Left colon (tissue), 2 donors: ENCODE measurements at regions not wholly inside any gene's neighbourhood (a gene's known extent, or its start where the extent isn't known, plus 50 kb on each side); places are given as distances from the start of the nearest gene placed in this dataset.

Experiments
- ATAC-seq: fragments of 200-7000 bp; cut with Tn5 transposase; one replicate; pipeline ENCODE4 v1.9.1; 2020; ENCODE audit warnings: mild to moderate bottlenecking, moderate library complexity
- DNase-seq, 2 donors: peaks; one replicate each; pipeline ENCODE4 v3.0.0-alpha.2; 2020
- intact Hi-C, 2 donors: fragments of 100-400 bp; cut with DNase I in 1 of 2; cut with micrococcal nuclease in 1 of 2; formaldehyde crosslinking; loops; one replicate each; pipeline versions ENCODE4 v1.11.2 to v1.14.0; 2022; cut with DNase I, micrococcal nuclease
- donor health status: DM: no; HTN: no; CAD: no.
- donor health status: DM: yes; HTN: yes; CAD: no.

GRCh38 chr5:8478326-8478725, 609.4 kb downstream of the MTRR start:
- intact Hi-C loops: no loop called here
- DNase-seq (no peak), ATAC-seq (no peak)

DNA sequence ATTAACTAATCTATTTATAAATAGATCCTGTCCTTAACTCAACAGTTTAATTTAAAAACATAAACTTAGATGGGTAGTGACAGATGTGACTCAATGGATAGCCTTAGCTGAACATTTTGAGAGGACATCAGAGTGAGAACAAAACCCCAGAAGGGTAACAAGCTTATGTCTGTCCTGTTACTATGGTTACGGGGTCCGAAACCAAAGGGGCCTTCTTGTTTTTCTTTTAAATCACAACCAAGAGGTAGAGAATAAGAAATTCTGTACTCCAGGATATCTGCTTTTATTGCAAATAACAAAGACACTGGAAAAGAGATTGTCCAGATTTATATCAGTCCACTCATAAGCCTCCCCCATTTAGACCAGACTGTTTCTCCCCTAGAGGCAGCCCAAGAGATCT, 612.1 kb downstream of the MTRR start:
- intact Hi-C loops: no loop called here
- ATAC-seq (no peak), DNase-seq (no peak)

DNA sequence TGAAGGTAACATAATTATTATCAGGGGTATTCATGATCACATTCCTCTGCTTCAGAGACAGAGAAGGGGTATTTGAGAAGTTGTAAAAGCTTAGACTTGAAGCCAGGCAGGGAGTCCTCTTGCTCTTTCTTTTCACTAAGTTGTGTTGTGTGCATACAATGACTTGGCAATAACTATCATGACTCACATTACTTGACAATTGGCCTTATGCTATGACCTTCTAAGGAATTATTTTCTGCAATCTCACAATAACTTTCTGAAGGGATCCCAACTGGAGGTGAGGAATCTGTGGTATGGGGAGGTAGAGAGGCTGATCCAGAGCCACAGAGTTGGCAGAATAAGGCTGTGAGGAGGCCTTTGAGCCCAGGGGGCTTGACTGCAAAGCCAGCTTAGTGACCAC, 622.3 kb downstream of the MTRR start:
- intact Hi-C loops: no loop called here
- DNase-seq (no peak), ATAC-seq (no peak)

GRCh38 chr5:8493176-8493575, 624.2 kb downstream of the MTRR start:
- intact Hi-C loops: no loop called here
- ATAC-seq (no peak), DNase-seq (no peak)

DNA sequence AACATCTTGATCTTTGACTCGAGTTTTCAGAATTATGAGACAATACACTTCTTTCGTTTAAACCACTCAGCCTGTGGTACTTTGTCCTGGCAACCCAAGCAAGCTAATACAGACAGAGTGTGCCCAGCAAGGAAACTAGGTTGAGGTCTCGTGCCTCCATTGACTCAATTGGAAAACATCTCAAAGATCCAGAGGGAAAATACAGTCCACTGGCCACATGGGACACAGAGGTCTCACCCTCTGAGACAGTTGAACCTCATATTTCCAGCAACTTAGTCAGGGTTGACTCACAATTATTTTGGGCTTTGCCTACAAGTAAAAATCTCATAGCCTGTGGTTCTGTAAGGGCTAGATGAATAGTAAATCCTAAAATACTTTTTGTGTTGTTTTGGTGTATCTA, 631.5 kb downstream of the MTRR start:
- intact Hi-C loops: no loop called here
- no peak for ATAC-seq
- DNase-seq: no peak

GRCh38 chr5:8505196-8505595, 636.2 kb downstream of the MTRR start:
- intact Hi-C loops: no loop called here
- ATAC-seq (no peak), DNase-seq (no peak)

DNA sequence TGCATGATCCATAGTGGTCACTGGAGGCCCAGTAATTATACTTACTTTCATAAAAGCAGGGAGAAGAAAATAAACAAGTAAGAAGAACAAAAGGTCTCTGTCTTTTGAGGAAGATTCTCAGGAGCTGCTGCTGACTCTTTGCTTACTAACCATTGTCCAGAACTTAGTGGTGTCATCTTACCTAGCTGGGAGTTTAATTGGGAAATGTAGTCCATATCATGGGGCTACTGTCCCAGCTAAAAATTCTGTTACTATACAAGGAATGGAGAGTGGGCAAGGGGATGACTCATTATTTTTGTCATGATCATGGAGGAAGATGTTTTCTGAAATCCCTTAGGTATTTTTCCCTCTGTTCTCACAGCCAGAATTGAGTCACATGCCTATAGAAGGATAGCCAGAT, 639.3 kb downstream of the MTRR start:
- ATAC-seq (no peak), DNase-seq (no peak)
- intact Hi-C loops: no loop called here

DNA sequence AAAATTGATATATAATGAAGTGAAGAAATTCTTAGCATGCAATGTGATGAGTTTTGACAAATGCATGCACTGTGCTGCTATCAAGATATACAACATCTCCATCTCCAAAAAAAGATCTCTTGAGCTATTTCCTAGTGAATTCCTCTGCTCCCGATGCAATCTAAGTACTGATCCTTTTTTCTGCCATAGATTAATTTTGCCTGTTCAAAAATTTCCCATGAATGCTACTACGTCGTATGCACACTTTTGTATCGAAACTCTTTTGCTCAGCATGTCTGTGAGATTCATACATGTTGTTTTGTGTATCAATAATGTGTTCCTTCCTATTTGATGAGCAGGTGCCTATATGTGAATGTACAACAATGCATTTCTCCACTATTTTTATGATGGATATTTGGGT, 647.4 kb downstream of the MTRR start:
- no peak for DNase-seq
- intact Hi-C loops: no loop called here
- no peak for ATAC-seq

DNA sequence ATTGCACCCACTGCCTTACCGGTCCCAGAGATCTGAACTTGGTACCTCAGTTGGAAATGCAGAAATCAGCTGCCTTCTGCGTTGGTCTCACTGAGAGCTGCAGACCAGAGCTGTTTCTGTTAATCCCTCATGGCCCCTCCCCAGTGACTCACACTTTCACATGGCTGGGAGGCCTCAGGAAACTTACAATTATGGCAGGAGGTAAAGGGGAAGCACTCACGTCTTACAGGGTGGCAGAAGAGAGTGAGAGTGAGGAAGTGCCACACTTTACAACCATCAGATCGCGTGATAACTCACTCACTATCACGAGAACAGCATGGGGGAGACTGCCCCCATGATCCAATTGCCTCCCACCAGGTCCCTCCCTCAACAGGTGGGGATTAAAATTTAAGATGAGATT, 648.5 kb downstream of the MTRR start:
- ATAC-seq: no peak
- DNase-seq: no peak
- intact Hi-C loops: no loop called here

GRCh38 chr5:8520917-8521316, 652.0 kb downstream of the MTRR start:
- no peak for DNase-seq
- no peak for ATAC-seq
- intact Hi-C loops: no loop called here

DNA sequence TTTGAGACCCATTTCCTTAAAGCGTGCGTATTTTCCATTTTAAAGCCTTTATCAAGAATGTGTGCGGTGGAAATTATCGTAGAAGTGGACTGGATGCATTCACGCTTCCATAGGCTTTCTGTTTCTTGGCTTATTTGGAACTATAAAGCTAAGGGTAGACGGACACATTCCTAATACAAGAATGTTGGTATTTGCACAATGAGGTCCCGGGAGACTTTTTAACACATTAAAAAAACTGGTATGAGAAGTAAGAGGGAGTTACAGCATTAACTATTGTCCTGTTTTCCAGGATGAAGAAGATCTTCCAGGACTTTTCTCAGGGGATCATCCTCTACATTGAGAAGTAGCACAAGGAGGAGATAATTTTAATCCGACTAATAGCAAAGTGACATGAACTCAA, 653.0 kb downstream of the MTRR start:
- intact Hi-C loops: no loop called here
- DNase-seq: no peak
- ATAC-seq: no peak

DNA sequence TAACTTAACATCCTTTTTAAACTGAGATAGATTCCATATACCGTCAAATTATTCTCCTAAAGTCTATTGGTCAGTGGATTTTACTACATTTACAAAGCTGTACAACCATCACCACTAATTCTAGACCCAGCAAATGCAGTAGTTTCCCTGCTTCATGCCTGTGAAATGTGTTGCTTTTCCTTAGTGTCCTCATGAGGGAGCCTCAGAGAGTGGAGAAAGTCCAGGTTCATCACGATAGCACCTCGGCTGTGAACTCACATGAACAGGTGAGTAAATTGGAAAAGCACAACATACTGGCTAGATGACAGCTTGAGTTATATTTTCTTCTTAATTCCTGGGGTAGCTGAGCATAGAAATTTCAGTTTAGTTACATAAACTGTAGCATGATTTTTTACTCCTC, 653.7 kb downstream of the MTRR start:
- no peak for ATAC-seq
- DNase-seq: no peak
- intact Hi-C loops: no loop called here

DNA sequence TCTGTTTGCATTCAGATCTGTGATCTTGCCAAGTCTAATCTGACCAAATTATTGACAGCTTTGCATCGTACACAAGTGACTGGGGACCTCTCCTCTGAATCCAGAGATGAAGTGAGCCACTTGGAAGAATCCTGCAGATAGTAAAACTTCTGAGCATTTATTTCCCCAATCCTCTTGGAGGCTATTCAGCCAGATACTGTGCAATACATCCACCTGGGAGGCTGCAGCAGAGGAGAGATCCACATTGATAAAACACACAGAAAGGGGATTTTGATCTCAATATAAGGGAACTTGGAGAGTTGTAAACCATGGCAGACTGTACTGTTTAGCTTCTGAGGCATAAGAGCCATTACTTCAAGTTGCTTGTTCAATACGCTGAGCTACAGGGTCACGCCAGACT, 654.6 kb downstream of the MTRR start:
- intact Hi-C loops: no loop called here
- no peak for ATAC-seq
- DNase-seq: no peak

- intact Hi-C loops: no loop called here
- ATAC-seq: no peak
- no peak for DNase-seq
Observed at GRCh38 chr5:8525819-8526218, 656.9 kb downstream of the MTRR start.

DNA sequence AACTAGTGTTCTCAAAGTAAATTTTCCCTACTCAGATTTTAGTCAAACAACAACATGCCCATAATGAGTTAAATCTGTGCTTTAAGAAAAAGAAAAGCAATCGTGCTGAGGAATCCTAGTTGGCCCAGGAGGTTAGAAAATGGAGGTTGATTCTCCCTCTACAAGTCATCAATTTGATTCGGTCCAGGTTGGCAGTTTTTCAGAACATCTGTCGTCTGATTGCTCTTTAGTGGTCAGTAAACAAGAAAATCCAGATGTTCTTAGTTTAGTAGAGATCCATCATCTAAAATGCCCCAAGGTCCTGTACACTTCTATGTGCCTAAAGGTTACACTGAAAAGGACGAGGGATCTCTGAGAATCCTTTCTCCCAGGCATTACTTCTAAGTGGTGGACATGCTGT, 659.2 kb downstream of the MTRR start:
- intact Hi-C loops: no loop called here
- ATAC-seq (no peak), DNase-seq (no peak)

DNA sequence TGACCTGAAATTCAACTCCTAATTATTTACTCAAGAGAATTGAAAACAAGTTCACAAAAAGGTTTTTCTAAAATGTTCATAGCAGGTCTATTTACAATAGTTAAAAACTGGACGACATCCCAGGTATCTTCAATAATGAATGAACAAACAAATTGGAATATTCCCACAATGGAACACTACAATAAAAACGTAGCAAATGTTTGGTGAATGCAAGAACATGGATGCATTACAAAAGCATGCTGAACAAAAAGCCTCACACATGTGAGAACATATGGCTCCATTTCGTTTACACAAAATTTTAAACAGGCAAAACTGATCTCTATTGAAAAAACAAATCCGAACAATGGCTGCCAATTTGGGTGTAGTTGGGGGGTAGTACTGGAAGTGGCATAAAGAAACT, 669.9 kb downstream of the MTRR start:
- ATAC-seq (no peak), DNase-seq (no peak)
- intact Hi-C loops: no loop called here

DNA sequence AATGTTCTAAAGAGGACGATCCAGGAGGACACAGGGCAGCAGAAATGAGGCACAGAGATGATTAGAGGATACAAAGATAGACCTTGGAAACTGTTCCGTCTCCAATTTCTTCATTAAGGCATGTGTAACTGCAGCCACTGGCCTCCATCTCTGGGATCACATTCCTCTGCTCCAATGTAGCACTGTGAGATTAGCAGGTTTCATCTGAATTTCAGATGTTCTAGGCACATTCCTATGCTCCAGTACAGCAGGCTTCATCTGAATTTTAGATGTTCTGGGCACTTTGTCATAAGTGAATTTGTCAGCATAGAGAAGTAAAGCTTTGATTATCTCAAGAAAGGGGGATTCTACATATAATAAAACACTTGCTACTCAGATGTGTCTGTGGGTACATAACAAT, 671.4 kb downstream of the MTRR start:
- intact Hi-C loops: no loop called here
- ATAC-seq (no peak), DNase-seq (no peak)

- no peak for DNase-seq
- intact Hi-C loops: no loop called here
- ATAC-seq: no peak
Observed at GRCh38 chr5:8550921-8551320, 682.0 kb downstream of the MTRR start.

- no peak for ATAC-seq
- intact Hi-C loops: no loop called here
- no peak for DNase-seq
Observed at GRCh38 chr5:8553364-8553763, 684.4 kb downstream of the MTRR start.

DNA sequence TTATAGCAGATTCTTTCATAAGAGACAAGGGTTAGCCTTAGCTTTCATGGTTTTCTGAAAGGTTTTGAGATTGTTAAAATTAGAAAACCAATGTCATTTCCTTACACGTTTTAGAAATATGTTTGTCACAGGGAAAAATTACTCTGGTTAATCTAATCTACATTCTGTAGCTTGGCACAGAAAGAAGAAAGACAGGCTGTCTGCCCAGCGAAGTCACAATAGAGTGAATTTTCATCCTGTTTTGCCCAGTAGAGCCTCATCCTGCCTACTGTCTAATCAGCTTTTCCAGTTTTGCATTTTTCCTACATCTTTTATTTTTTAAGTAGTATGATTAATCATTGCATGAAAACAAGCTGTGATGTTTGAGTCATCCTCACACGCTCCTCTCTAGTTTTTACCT, 688.8 kb downstream of the MTRR start:
- no peak for ATAC-seq

DNA sequence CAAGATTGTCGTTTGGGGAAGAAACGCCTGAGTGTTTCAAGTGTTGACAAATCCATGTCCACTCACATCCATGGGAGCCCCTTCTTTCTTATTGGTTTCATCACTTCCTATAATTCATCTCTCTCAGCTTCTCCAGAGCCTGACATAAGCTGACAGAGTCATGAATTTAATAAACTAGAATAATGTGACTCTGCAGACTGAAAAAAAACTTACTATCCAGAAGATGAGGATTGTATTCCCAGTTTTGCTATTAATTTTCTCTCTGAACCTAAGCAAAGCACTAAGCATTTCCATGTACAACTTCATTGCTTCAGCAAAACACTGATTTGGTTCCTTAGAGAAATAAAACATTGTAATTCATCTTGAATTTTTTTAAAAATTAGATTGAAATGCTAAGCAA, 691.8 kb downstream of the MTRR start:
- intact Hi-C loops: no loop called here
- no peak for ATAC-seq
- no peak for DNase-seq

More for the DNA sequence above, 688.8 kb downstream of the MTRR start:
- intact Hi-C loops: no loop called here
- no peak for DNase-seq

GRCh38 chr5:8561224-8561840, 692.4 kb downstream of the MTRR start:
- intact Hi-C loops: no loop called here
- DNase-seq (no peak), ATAC-seq (no peak)
